Nephron progenitor cell (in vitro differentiated cells): ENCODE measurements at regions not wholly inside any gene's neighbourhood (a gene's known extent, or its start where the extent isn't known, plus 50 kb on each side); places are given as distances from the start of the nearest gene placed in this dataset.

Experiments used
- DNase-seq: peaks from one replicate; pipeline ENCODE4 v3.0.0; 2021
- H3K27ac Mint-ChIP-seq: 2 replicates; pipeline ENCODE4 v1.8.0; 2021; ENCODE audit warnings: mild to moderate bottlenecking, moderate library complexity, mixed read lengths
- H3K27me3 Mint-ChIP-seq: 2 replicates; pipeline ENCODE4 v1.8.0; 2021; ENCODE audit warnings: mild to moderate bottlenecking, low read depth, mixed read lengths; ENCODE audit not compliant: poor library complexity
- H3K36me3 Mint-ChIP-seq: 2 replicates; pipeline ENCODE4 v1.8.0; 2021; ENCODE audit warnings: low read depth, mixed read lengths
- H3K4me1 Mint-ChIP-seq: 2 replicates; pipeline ENCODE4 v1.8.0; 2021; ENCODE audit warnings: mixed read lengths
- H3K4me3 Mint-ChIP-seq: 2 replicates; pipeline ENCODE4 v1.8.0; 2021; ENCODE audit warnings: mild to moderate bottlenecking, moderate library complexity, mixed read lengths
- H3K9me3 Mint-ChIP-seq: 2 replicates; pipeline ENCODE4 v1.8.0; 2021; ENCODE audit warnings: mild to moderate bottlenecking, moderate library complexity, mixed read lengths
- TF ChIP-seq, protein P1 (sequence below): fragments of 200-600 bp; sonication (generic); IDR thresholded peaks from 2 replicates; pipeline ENCODE4 v1.5.0; 2021; ENCODE audit warnings: antibody characterized with exemption

DNA sequence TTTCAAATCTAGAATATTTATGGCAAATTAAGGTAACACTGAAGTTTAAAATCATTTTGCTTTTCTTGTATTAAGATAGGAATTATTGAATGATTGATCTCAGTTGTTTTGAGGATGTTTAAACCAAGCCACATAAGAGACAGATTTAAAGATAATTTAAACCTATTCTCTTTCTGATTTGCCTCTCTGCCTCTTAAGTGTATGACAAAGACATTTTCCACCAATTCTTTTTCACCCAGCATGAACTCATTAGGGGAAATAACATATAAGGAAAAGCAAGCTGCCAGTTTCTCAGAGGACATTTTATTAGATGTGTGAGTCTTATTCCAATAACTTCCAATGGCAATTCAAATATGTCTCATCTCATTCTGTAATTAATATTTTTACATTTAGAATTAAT is 568.3 kb upstream of the MEF2C start:
- Mint-ChIP-seq H3K4me1 (no peaks in the 10 kb centered on the region), H3K27ac (no peak overlapping the region), H3K36me3 (no peaks in the 10 kb centered on the region), H3K4me3 (no peak overlapping the region), H3K9me3 (no peaks in the 10 kb centered on the region), H3K27me3 (no peaks in the 10 kb centered on the region)
- DNase-seq: no peak
- TF ChIP-seq, protein P1, sequence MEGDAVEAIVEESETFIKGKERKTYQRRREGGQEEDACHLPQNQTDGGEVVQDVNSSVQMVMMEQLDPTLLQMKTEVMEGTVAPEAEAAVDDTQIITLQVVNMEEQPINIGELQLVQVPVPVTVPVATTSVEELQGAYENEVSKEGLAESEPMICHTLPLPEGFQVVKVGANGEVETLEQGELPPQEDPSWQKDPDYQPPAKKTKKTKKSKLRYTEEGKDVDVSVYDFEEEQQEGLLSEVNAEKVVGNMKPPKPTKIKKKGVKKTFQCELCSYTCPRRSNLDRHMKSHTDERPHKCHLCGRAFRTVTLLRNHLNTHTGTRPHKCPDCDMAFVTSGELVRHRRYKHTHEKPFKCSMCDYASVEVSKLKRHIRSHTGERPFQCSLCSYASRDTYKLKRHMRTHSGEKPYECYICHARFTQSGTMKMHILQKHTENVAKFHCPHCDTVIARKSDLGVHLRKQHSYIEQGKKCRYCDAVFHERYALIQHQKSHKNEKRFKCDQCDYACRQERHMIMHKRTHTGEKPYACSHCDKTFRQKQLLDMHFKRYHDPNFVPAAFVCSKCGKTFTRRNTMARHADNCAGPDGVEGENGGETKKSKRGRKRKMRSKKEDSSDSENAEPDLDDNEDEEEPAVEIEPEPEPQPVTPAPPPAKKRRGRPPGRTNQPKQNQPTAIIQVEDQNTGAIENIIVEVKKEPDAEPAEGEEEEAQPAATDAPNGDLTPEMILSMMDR: no peak

DNA sequence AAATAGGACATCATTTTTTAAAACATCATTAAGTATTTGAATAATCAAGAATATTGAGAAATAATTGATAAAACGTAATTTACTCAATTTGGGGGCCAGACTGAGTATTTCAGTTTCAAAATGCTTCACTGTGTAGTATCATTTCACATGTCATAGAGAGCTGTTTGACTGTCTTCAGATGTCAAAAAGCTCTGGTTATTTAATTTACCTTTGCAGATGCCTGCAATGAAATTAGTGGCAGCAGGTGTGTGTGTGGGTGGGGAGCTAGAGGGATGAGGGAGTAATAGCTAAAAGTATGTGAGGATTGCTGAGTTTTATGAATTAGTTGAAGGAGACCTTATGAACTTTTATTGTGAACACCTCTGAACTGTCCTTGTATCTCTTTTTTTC is 567.2 kb upstream of the MEF2C start:
- no peak overlapping the region for H3K27ac Mint-ChIP-seq
- H3K9me3 Mint-ChIP-seq: no peaks in the 10 kb centered on the region
- no peaks in the 10 kb centered on the region for H3K27me3 Mint-ChIP-seq
- no peaks in the 10 kb centered on the region for H3K36me3 Mint-ChIP-seq
- DNase-seq: no peak
- TF ChIP-seq, protein P1: no peak
- H3K4me3 Mint-ChIP-seq: no peak overlapping the region
- no peaks in the 10 kb centered on the region for H3K4me1 Mint-ChIP-seq

DNA sequence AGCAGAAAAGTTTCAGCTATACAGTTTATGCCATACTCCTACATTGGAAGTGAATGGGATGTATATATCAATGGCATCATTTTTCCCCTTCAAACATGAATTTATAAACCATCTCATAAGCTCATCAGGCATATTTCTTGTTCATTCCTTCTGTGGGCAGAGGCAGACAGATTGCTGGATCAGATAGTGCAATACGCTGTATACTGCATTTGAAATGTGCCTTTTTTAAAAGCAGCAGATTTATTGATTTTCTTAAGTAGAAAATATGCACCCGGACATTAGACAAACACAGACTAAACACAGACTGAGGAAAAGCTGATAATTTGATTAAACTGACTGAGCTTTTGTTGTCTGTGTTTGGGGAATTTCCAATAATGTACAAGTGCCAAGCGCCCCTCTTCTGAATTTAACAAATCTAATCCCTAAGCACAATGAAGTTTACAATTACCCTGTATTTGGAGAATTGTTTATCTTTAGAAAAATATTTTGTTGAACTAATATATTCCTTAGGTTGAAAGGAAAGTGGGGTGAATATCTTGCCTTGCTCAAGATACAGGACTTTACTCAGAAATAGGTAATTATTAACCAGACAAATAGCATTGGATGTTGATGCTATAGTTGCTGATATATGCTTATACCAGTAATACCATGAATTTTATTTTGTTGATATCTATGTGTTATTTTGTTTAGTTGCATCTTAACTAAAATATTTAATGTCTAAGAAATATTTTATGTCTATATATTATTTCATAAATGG is 566.6 kb upstream of the MEF2C start:
- no peak overlapping the region for H3K27ac Mint-ChIP-seq
- no peaks in the 10 kb centered on the region for H3K9me3 Mint-ChIP-seq
- H3K36me3 Mint-ChIP-seq: no peaks in the 10 kb centered on the region
- H3K27me3 Mint-ChIP-seq: no peaks in the 10 kb centered on the region
- no peak for DNase-seq
- no peaks in the 10 kb centered on the region for H3K4me1 Mint-ChIP-seq
- TF ChIP-seq, protein P1: no peak
- no peak overlapping the region for H3K4me3 Mint-ChIP-seq

DNA sequence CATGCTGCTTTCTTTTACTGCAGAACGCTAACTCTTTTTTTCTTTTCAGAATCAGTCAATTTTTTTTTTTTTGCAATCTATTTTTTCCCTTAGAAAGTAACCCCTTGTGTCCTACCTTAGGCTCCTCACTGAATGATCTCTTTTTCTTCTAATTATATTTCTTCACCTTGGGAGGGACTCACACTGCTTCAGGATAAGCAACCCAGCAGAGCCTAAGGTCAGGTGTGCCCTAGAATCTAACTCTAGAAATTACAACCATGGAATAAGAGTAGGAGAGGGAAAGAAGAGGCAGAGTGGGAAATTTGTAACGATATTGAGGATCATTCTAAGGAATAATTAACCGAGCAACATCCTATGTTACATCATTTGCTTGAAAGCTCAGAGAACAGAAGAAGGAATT is 564.0 kb upstream of the MEF2C start:
- H3K27ac Mint-ChIP-seq: no peak overlapping the region
- H3K36me3 Mint-ChIP-seq: no peaks in the 10 kb centered on the region
- no peaks in the 10 kb centered on the region for H3K9me3 Mint-ChIP-seq
- no peak for DNase-seq
- TF ChIP-seq, protein P1: no peak
- no peak overlapping the region for H3K4me3 Mint-ChIP-seq
- H3K4me1 Mint-ChIP-seq: peaks cover 5% of the 10 kb centered on the region
- H3K27me3 Mint-ChIP-seq: no peaks in the 10 kb centered on the region

DNA sequence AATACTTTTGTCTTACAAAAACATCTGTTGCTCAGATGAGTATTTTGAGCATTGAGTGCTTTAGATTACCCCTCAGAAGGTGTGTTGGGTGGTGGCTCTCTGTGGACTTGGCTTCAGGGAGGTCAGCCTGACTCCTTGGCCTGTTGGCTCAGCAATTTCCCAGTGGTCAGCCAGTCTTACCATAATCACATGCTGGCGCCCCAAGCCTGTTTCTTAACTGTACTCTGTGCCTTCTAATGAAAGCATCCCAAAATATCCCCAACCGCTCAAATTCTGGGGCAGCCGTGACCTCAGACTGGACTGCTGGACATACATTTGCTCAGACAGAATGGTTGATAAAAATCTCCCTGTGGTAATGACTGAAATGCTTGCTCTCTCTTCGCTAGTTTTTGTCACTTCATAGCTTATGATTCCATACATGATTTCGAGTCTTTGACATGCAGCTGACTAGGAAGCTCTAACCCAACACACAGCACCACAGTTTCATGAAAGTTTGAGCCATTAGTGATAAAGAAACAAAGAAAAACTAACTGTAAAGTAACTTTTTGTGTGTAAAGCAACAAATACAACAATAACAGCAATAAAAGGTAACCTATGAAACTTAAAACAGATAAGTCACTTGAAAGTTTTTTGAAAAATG is 562.2 kb upstream of the MEF2C start:
- no peak for DNase-seq
- H3K36me3 Mint-ChIP-seq: no peaks in the 10 kb centered on the region
- no peaks in the 10 kb centered on the region for H3K9me3 Mint-ChIP-seq
- peaks cover 5% of the 10 kb centered on the region for H3K4me1 Mint-ChIP-seq
- H3K4me3 Mint-ChIP-seq: no peak overlapping the region
- no peak overlapping the region for H3K27ac Mint-ChIP-seq
- H3K27me3 Mint-ChIP-seq: no peaks in the 10 kb centered on the region
- TF ChIP-seq, protein P1: no peak

DNA sequence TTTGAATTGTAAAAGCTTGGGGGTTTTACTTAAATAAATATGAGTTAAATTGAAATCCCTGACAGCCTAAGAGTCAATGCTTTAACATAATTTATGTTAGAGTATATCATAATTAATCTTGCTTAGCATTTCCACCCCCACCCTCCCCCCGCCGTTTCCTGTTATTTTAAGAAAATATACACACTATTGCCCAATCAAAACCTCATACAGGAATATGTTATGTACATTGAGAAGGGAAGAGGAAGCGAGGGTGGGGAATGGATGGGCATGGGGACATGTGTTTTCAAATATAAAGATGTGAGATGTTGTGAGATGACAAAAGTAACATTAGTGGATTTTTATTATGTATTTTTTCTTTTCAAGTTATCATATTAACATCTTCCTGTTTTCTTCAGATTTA is 561.1 kb upstream of the MEF2C start:
- no peaks in the 10 kb centered on the region for H3K36me3 Mint-ChIP-seq
- no peaks in the 10 kb centered on the region for H3K9me3 Mint-ChIP-seq
- H3K4me3 Mint-ChIP-seq: no peak overlapping the region
- H3K27ac Mint-ChIP-seq: no peak overlapping the region
- no peaks in the 10 kb centered on the region for H3K27me3 Mint-ChIP-seq
- H3K4me1 Mint-ChIP-seq: peaks cover 5% of the 10 kb centered on the region
- DNase-seq: no peak
- TF ChIP-seq, protein P1: no peak
